ENCODE measurements at regions not wholly inside any gene's neighbourhood (a gene's known extent, or its start where the extent isn't known, plus 50 kb on each side); places are given as distances from the start of the nearest gene placed in this dataset.

GRCh38 chr14:98270201-98270600 is 1001.8 kb downstream of the BCL11B start:
- CTCF ChIA-PET: no interaction called here
- Mint-ChIP-seq H3K4me3 (no peak overlapping the region), H3K36me3 (peaks cover 6% of the 10 kb centered on the region; the same call in 1 of the 2 replicates), H3K27me3 (ENCODE audit: low read depth) (0 out of 2 replicates have a peak, but pooled peaks cover 3% of the 10 kb centered on the region), H3K9me3 (peaks cover 24% of the 10 kb centered on the region), H3K27ac (no peak overlapping the region), H3K4me1 (no peaks in the 10 kb centered on the region; the same call in 1 of the 2 replicates)
- TF ChIP-seq, protein P1, sequence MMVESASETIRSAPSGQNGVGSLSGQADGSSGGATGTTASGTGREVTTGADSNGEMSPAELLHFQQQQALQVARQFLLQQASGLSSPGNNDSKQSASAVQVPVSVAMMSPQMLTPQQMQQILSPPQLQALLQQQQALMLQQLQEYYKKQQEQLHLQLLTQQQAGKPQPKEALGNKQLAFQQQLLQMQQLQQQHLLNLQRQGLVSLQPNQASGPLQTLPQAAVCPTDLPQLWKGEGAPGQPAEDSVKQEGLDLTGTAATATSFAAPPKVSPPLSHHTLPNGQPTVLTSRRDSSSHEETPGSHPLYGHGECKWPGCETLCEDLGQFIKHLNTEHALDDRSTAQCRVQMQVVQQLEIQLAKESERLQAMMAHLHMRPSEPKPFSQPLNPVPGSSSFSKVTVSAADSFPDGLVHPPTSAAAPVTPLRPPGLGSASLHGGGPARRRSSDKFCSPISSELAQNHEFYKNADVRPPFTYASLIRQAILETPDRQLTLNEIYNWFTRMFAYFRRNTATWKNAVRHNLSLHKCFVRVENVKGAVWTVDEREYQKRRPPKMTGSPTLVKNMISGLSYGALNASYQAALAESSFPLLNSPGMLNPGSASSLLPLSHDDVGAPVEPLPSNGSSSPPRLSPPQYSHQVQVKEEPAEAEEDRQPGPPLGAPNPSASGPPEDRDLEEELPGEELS (CRISPR knock-in tag; IDR thresholded peaks at IDR 0.05): no peak
- TF ChIP-seq, protein P2, sequence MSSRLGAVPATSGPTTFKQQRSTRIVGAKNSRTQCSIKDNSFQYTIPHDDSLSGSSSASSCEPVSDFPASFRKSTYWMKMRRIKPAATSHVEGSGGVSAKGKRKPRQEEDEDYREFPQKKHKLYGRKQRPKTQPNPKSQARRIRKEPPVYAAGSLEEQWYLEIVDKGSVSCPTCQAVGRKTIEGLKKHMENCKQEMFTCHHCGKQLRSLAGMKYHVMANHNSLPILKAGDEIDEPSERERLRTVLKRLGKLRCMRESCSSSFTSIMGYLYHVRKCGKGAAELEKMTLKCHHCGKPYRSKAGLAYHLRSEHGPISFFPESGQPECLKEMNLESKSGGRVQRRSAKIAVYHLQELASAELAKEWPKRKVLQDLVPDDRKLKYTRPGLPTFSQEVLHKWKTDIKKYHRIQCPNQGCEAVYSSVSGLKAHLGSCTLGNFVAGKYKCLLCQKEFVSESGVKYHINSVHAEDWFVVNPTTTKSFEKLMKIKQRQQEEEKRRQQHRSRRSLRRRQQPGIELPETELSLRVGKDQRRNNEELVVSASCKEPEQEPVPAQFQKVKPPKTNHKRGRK (CRISPR knock-in tag; IDR thresholded peaks at IDR 0.05; ENCODE audit: borderline replicate concordance): no peak
- no peak for TF ChIP-seq CREM (CRISPR knock-in tag; IDR thresholded peaks at IDR 0.05)
- TF ChIP-seq ZNF232 (CRISPR knock-in tag; IDR thresholded peaks at IDR 0.05): no peak
- no peak for TF ChIP-seq ATF3 (CRISPR knock-in tag; conservative IDR thresholded peaks at IDR 0.05)
- no peak for TF ChIP-seq ZNF317 (CRISPR knock-in tag; IDR thresholded peaks at IDR 0.05; ENCODE audit: borderline replicate concordance, low read depth)
- no peak for TF ChIP-seq FOXK1 (CRISPR knock-in tag; IDR thresholded peaks at IDR 0.05)
- no peak for TF ChIP-seq ZBTB21 (CRISPR knock-in tag; IDR thresholded peaks at IDR 0.05; ENCODE audit: borderline replicate concordance)
- no peak for TF ChIP-seq ELF4 (CRISPR knock-in tag; IDR thresholded peaks at IDR 0.05; ENCODE audit: low read depth)
- POLR2A ChIA-PET: no interaction called here
- ATAC-seq (no peak), DNase-seq (ENCODE audit: low spot score) (no peak)

DNA sequence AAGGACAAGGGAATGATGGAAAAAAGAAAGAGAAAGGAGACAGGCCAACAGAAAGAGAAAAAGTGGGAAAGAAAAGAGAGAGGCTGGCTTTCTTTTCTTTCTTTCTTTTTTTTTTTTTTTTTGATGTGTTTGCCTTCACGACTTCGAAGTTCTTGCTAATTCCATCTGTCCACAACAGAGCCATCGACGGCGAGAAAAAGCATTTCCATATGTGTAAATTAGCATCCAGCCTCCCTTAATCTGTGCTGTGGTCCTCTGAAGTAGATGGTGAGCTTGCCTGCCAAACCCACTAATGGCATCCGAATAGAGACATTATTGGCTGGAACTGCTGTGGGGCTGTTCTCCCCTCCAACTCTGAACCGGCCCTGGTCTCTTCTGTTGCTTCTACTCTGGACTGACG is 997.4 kb downstream of the BCL11B start:
- POLR2A ChIA-PET: no interaction called here
- Mint-ChIP-seq H3K4me1 (no peaks in the 10 kb centered on the region; the same call in 1 of the 2 replicates), H3K27me3 (ENCODE audit: low read depth) (0 out of 2 replicates have a peak, but pooled peaks cover 3% of the 10 kb centered on the region)

More for the DNA sequence above, 997.4 kb downstream of the BCL11B start:
- H3K27ac Mint-ChIP-seq: no peak overlapping the region
- H3K9me3 Mint-ChIP-seq: peaks cover 19% of the 10 kb centered on the region
- ATAC-seq (no peak), DNase-seq (ENCODE audit: low spot score) (no peak)
- H3K36me3 Mint-ChIP-seq: peaks cover 6% of the 10 kb centered on the region; the same call in 1 of the 2 replicates
- H3K4me3 Mint-ChIP-seq: no peak overlapping the region
- CTCF ChIA-PET: no interaction called here
- TF ChIP-seq, protein P3, sequence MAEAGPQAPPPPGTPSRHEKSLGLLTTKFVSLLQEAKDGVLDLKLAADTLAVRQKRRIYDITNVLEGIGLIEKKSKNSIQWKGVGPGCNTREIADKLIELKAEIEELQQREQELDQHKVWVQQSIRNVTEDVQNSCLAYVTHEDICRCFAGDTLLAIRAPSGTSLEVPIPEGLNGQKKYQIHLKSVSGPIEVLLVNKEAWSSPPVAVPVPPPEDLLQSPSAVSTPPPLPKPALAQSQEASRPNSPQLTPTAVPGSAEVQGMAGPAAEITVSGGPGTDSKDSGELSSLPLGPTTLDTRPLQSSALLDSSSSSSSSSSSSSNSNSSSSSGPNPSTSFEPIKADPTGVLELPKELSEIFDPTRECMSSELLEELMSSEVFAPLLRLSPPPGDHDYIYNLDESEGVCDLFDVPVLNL (CRISPR knock-in tag; IDR thresholded peaks at IDR 0.05; ENCODE audit: borderline replicate concordance, low read depth): no peak
- TF ChIP-seq NFE2L1 (CRISPR knock-in tag; IDR thresholded peaks at IDR 0.05) (no peak), FOXP1 (CRISPR knock-in tag; IDR thresholded peaks at IDR 0.05; ENCODE audit: borderline replicate concordance) (no peak), ERG (CRISPR knock-in tag; IDR thresholded peaks at IDR 0.05) (no peak), CBFB (CRISPR knock-in tag; IDR thresholded peaks at IDR 0.05; ENCODE audit: low read depth) (no peak), AFF4 (CRISPR knock-in tag; IDR thresholded peaks at IDR 0.05; ENCODE audit: borderline replicate concordance) (no peak), ZNF423 (CRISPR knock-in tag; IDR thresholded peaks at IDR 0.05) (no peak), ESRRA (CRISPR knock-in tag; IDR thresholded peaks at IDR 0.05; ENCODE audit: borderline replicate concordance) (no peak)

All from WTC11 (cell line).